ENCODE measurements at regions not wholly inside any gene's neighbourhood (a gene's known extent, or its start where the extent isn't known, plus 50 kb on each side); places are given as distances from the start of the nearest gene placed in this dataset.

- no peak overlapping the region for H3K4me3 ChIP-seq (ENCODE audit: low read length, poor library complexity, severe bottlenecking)
- H2AFZ ChIP-seq (ENCODE audit: low read length) = no peak overlapping the region
- no peak overlapping the region for H3K9ac ChIP-seq (ENCODE audit: low read depth, low read length, poor library complexity, severe bottlenecking)
- H3K27me3 ChIP-seq (ENCODE audit: insufficient read depth, low read length, poor library complexity, severe bottlenecking) = no peaks in the 10 kb centered on the region
- no peak overlapping the region for H3K4me2 ChIP-seq (ENCODE audit: low read depth, low read length, poor library complexity, severe bottlenecking)
- no peaks in the 10 kb centered on the region for H3F3A ChIP-seq (ENCODE audit: low read depth)
- no peaks in the 10 kb centered on the region for H3K4me1 ChIP-seq (ENCODE audit: insufficient read depth, low read length, poor library complexity, severe bottlenecking)
- H4K20me1 ChIP-seq (ENCODE audit: insufficient read depth, low read length, poor library complexity, severe bottlenecking) = no peaks in the 10 kb centered on the region
- H3K9me3 ChIP-seq (ENCODE audit: insufficient read depth, low read depth, low read length) = no peaks in the 10 kb centered on the region
- no peaks in the 10 kb centered on the region for H3K36me3 ChIP-seq (ENCODE audit: insufficient read depth, low read length)
- no peak for TF ChIP-seq EZH2phosphoT487 (IDR thresholded peaks at IDR 0.05; ENCODE audit: borderline replicate concordance)
- TF ChIP-seq CTCF (conservative IDR thresholded peaks at IDR 0.05; ENCODE audit: low read length) = no peak
- no peaks in the 10 kb centered on the region for H3K79me2 ChIP-seq (ENCODE audit: insufficient read depth, low read length)
- no peaks in the 10 kb centered on the region for H3K9me2 ChIP-seq (replicated peaks; ENCODE audit: low read depth, low read length)
Observed at GRCh38 chr4:162442128-162442527, 278.3 kb upstream of the FSTL5 start.

- Histone ChIP-seq H3K9me3 (ENCODE audit: insufficient read depth, low read depth, low read length) (no peaks in the 10 kb centered on the region), H3K4me3 (ENCODE audit: low read length, poor library complexity, severe bottlenecking) (no peak overlapping the region), H2AFZ (ENCODE audit: low read length) (no peak overlapping the region), H3K9ac (ENCODE audit: low read depth, low read length, poor library complexity, severe bottlenecking) (no peak overlapping the region), H3K9me2 (replicated peaks; ENCODE audit: low read depth, low read length) (no peaks in the 10 kb centered on the region), H3K4me2 (ENCODE audit: low read depth, low read length, poor library complexity, severe bottlenecking) (no peak overlapping the region), H4K20me1 (ENCODE audit: insufficient read depth, low read length, poor library complexity, severe bottlenecking) (no peaks in the 10 kb centered on the region), H3K4me1 (ENCODE audit: insufficient read depth, low read length, poor library complexity, severe bottlenecking) (no peaks in the 10 kb centered on the region), H3K36me3 (ENCODE audit: insufficient read depth, low read length) (no peaks in the 10 kb centered on the region), H3F3A (ENCODE audit: low read depth) (no peaks in the 10 kb centered on the region), H3K79me2 (ENCODE audit: insufficient read depth, low read length) (no peaks in the 10 kb centered on the region), H3K27me3 (ENCODE audit: insufficient read depth, low read length, poor library complexity, severe bottlenecking) (no peaks in the 10 kb centered on the region)
- TF ChIP-seq CTCF (conservative IDR thresholded peaks at IDR 0.05; ENCODE audit: low read length) (no peak), EZH2phosphoT487 (IDR thresholded peaks at IDR 0.05; ENCODE audit: borderline replicate concordance) (no peak)
Observed at GRCh38 chr4:162422312-162422711, 258.5 kb upstream of the FSTL5 start.

- H3K9ac ChIP-seq (ENCODE audit: low read depth, low read length, poor library complexity, severe bottlenecking) = no peak overlapping the region
- TF ChIP-seq CTCF (conservative IDR thresholded peaks at IDR 0.05; ENCODE audit: low read length) (no peak), EZH2phosphoT487 (IDR thresholded peaks at IDR 0.05; ENCODE audit: borderline replicate concordance) (no peak)
Observed at GRCh38 chr4:162410854-162411253, 247.1 kb upstream of the FSTL5 start.

More at GRCh38 chr4:162410854-162411253, 247.1 kb upstream of the FSTL5 start:
- Histone ChIP-seq H3K4me2 (ENCODE audit: low read depth, low read length, poor library complexity, severe bottlenecking) (no peak overlapping the region), H3K27me3 (ENCODE audit: insufficient read depth, low read length, poor library complexity, severe bottlenecking) (no peaks in the 10 kb centered on the region), H3K79me2 (ENCODE audit: insufficient read depth, low read length) (no peaks in the 10 kb centered on the region), H3K9me3 (ENCODE audit: insufficient read depth, low read depth, low read length) (no peaks in the 10 kb centered on the region), H3F3A (ENCODE audit: low read depth) (no peaks in the 10 kb centered on the region), H3K4me1 (ENCODE audit: insufficient read depth, low read length, poor library complexity, severe bottlenecking) (no peaks in the 10 kb centered on the region), H3K4me3 (ENCODE audit: low read length, poor library complexity, severe bottlenecking) (no peak overlapping the region), H2AFZ (ENCODE audit: low read length) (no peak overlapping the region), H3K36me3 (ENCODE audit: insufficient read depth, low read length) (no peaks in the 10 kb centered on the region), H4K20me1 (ENCODE audit: insufficient read depth, low read length, poor library complexity, severe bottlenecking) (no peaks in the 10 kb centered on the region), H3K9me2 (replicated peaks; ENCODE audit: low read depth, low read length) (no peaks in the 10 kb centered on the region)

Data from Loucy (cell line).